IPS-20b (cell line): ENCODE measurements at regions not wholly inside any gene's neighbourhood (a gene's known extent, or its start where the extent isn't known, plus 50 kb on each side); places are given as distances from the start of the nearest gene placed in this dataset.
A peak's percentile ranks its signal among the peaks of the same experiment; 100 is the strongest.
"Not testable (repeated sequence)": the region's sequence is repeated elsewhere in the genome, so short reads cannot be mapped to it uniquely, and the experiment has no call there.

Experiments used
- H3K27ac ChIP-seq: one replicate; pipeline ENCODE4 v1.5.1; 2013; ENCODE audit warnings: low read length
- H3K27me3 ChIP-seq: 2 replicates; pipeline ENCODE4 v1.6.1; 2013; ENCODE audit warnings: mild to moderate bottlenecking, low read length, inconsistent platforms; ENCODE audit not compliant: insufficient read depth
- H3K36me3 ChIP-seq: 2 replicates; pipeline ENCODE4 v1.6.1; 2013; ENCODE audit warnings: low read depth, mild to moderate bottlenecking, inconsistent platforms, low read length, moderate library complexity; ENCODE audit not compliant: insufficient read depth
- H3K4me1 ChIP-seq: 2 replicates; pipeline ENCODE4 v1.6.1; 2013; ENCODE audit warnings: mild to moderate bottlenecking, control low read depth, inconsistent platforms, low read length, moderate library complexity; ENCODE audit not compliant: insufficient read depth
- H3K4me3 ChIP-seq: 2 replicates; pipeline ENCODE4 v1.5.1; 2013; ENCODE audit warnings: mild to moderate bottlenecking, low read length, inconsistent platforms
- H3K9ac ChIP-seq: 2 replicates; pipeline ENCODE4 v1.6.1; 2013; ENCODE audit warnings: low read depth, mild to moderate bottlenecking, inconsistent platforms, low read length, moderate library complexity
- H3K9me3 ChIP-seq: 2 replicates; pipeline ENCODE4 v1.6.1; 2013; ENCODE audit warnings: mild to moderate bottlenecking, low read depth, low read length, inconsistent platforms; ENCODE audit not compliant: insufficient read depth

DNA sequence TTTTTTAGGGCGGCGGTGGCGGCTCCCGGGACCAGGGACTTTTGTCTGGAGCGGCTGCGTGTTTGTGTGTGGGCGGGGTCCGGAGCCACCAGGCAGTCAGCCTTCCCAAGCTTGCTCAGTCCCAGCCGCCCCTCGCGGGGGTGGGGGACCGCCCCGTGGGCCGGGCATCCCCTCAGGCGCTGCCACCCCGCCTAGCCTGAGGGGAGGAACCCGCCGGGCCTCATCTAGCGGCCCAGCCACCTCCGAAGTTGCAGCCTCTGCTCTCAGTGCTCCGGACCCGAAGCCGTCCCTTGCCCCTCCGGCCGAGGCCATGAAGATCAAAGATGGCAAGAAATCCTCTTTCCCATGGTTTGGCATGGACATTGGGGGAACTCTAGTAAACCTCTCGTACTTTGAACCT is 235.2 kb downstream of the OR4C45 start:
- no peak overlapping the region for H3K9ac ChIP-seq
- H3K27me3 ChIP-seq = no peaks in the 10 kb centered on the region
- peaks cover 80% of the 10 kb centered on the region for H3K9me3 ChIP-seq
- no peak overlapping the region for H3K4me3 ChIP-seq
- no peak overlapping the region for H3K27ac ChIP-seq
- H3K36me3 ChIP-seq = no peaks in the 10 kb centered on the region
- H3K4me1 ChIP-seq = no peaks in the 10 kb centered on the region

DNA sequence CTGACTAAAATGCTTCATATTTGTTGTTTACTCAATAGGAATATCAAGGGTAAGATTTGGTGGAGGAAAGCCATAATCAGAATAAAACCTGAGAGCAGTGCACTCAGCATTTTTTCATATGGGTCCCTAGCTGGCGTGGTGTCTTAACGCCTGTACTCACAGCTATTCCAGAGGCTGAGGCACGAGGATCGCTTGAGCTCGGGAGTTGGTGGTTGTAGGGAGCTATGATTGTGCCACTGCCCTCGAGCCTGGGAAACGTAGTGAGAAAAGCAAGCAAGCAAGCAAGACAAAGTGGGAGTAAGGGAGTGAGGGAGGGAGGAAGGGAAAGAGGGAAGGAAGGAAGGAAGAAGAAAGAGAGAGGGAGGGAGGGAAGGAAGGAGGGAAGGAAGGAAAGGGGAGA is 242.5 kb downstream of the OR4C45 start:
- no peaks in the 10 kb centered on the region for H3K4me1 ChIP-seq
- H3K27me3 ChIP-seq = no peaks in the 10 kb centered on the region
- H3K4me3 ChIP-seq = no peak overlapping the region
- peaks cover 91% of the 10 kb centered on the region for H3K9me3 ChIP-seq
- no peak overlapping the region for H3K9ac ChIP-seq
- no peaks in the 10 kb centered on the region for H3K36me3 ChIP-seq
- H3K27ac ChIP-seq = no peak overlapping the region

DNA sequence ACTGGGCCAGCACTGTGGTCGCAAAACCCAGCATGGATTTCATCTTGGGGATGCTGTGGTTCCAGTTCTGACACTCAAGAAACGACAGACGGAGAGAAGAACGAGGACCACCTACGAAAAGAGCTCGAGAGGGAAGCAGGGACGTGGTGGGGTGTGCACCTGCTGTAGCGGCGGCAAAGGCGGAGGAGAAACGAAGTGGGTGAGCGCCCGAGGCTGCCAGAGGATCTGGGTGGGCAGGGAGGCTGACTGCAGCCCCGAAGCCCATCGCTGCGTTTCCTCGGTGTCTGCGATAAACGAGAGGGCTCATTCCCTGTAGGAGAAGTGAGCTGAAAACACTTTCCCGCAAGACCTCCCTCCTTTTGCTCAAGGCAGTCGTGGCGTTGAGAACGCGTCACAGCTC is 246.1 kb downstream of the OR4C45 start:
- Histone ChIP-seq H3K27ac (no peak overlapping the region), H3K27me3 (no peaks in the 10 kb centered on the region), H3K9me3 (peaks cover 91% of the 10 kb centered on the region), H3K4me1 (no peaks in the 10 kb centered on the region), H3K36me3 (no peaks in the 10 kb centered on the region), H3K9ac (no peak overlapping the region), H3K4me3 (no peak overlapping the region)

DNA sequence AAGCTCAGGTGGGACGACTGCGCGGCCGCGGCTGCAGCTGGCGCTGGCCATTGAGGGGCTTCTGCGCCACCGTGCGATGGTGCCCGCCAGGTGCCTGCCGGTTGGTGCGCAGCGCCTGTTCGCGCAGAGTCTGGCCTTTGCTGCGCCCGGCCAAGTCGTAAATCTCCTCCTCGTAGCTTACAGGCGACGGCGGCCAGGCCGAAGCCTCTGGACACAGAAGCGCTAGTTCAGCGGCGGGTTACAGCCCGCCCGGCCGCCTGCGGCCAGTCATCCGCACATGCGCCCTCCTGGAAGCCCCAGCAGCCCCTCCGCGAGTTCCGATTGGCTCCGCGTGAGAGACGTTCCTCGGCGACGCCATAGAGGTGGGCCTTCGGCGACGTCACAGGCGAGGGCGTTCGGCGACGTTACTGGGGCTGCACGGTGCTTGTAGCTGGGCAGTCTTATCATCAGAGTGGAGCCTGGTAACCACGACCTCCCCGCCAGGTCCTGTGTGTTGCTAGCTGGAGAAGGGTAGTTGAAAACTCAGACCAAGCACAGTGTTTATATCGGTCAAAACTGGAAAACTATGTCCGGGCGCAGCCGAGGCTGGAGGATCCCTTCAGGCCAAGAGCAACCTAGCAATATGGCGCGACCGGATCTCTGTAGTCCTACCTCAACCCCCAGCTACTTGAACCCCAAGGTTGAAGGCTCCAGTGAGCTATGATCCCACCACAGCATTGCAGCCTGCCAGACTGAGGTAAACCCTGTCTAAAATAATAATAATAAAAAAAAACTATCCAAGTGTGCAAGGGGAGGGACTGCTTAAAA is 265.7 kb downstream of the OR4C45 start:
- Histone ChIP-seq H3K27ac (no peak overlapping the region), H3K9ac (no peak overlapping the region), H3K36me3 (no peaks in the 10 kb centered on the region), H3K9me3 (peaks cover 80% of the 10 kb centered on the region), H3K4me3 (no peak overlapping the region), H3K27me3 (no peaks in the 10 kb centered on the region), H3K4me1 (no peaks in the 10 kb centered on the region)

DNA sequence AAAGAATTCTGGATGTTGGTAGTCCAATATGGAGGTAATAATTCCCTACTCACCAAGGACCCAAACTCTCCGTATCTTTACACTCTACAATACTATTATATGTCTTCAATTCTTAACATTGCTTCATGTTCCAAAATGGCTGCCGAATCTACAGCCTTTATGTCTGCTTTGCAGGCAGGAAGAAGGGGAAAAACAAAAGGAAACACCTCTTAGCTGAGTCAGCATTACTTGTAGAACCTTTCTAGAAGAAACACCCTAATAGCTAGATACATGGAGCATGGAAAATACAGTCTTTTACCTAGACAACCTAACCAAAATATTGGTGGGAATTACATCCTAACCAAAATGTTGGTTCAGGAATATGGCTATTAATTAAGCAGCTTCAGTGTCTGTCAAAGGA is 298.0 kb downstream of the OR4C45 start:
- peaks cover 77% of the 10 kb centered on the region for H3K9me3 ChIP-seq
- not testable (repeated sequence) for H3K27ac ChIP-seq, H3K9ac ChIP-seq, H3K36me3 ChIP-seq, H3K4me3 ChIP-seq, H3K4me1 ChIP-seq, H3K27me3 ChIP-seq

DNA sequence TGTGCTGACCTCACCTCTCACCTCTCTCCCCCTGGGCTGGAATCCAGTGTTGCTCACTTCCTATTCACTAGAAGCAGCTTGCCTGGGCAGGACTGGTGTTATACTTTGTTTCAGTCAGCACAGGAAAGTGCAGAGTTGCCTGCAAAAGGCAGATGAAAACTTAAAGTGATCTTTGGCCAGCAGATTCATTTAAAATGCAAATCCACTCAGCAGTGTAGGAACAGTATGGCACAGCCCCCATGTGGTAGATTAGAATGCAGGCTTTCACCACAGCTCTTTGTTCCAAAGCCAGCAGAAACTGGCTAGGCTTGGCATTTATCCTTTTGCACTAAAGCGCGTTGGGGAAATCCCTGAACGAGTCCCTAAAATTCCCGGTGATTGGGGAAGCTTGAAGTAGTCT is 301.2 kb downstream of the OR4C45 start:
- Histone ChIP-seq H3K27me3 (no peaks in the 10 kb centered on the region), H3K27ac (no peak overlapping the region), H3K4me3 (no peak overlapping the region), H3K9me3 (peaks cover 73% of the 10 kb centered on the region), H3K36me3 (no peaks in the 10 kb centered on the region), H3K9ac (no peak overlapping the region), H3K4me1 (no peaks in the 10 kb centered on the region)

DNA sequence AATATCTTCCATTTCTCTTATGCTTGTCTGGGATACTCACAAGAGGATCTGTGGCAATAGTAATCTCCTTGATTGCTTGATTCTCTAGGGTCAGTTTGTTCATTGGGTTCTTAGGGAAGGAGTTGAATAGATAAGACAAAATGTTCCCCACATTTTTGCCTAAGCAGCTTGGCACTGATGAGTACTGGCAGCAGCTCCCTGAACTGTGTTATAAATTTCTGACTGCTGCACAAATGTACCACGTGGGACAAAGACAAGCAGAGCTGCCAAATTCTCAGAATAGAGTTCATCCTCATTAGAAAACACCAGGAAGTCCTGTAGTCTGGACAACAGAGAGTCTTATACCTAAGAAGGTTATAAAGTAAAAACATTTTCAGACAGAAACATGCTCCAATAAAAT is 304.8 kb downstream of the OR4C45 start:
- H3K27ac ChIP-seq, H3K4me3 ChIP-seq, H3K36me3 ChIP-seq, H3K9ac ChIP-seq, H3K4me1 ChIP-seq, H3K27me3 ChIP-seq: not testable (repeated sequence)
- H3K9me3 ChIP-seq = peaks cover 68% of the 10 kb centered on the region

DNA sequence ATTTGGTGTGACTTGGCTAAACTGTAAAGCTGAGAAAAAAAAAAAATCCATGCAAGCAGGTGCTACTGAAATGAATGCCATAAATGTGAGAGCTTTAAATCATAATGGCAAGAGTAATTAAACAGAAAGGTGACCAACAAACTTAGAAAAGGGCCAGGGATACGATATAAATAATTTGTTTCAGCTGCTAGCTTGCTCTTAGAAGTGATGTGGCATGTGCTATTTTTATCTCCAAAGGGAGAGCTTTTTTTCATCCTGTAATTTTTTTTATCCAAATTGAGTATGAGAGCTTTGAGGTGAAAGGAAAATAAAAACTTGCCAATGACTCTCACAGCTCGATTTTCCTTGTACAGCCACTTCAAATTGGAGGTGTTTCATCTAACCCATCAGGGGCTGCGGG is 315.3 kb downstream of the OR4C45 start:
- not testable (repeated sequence) for H3K4me3 ChIP-seq, H3K27me3 ChIP-seq, H3K9me3 ChIP-seq, H3K27ac ChIP-seq, H3K4me1 ChIP-seq, H3K9ac ChIP-seq, H3K36me3 ChIP-seq

DNA sequence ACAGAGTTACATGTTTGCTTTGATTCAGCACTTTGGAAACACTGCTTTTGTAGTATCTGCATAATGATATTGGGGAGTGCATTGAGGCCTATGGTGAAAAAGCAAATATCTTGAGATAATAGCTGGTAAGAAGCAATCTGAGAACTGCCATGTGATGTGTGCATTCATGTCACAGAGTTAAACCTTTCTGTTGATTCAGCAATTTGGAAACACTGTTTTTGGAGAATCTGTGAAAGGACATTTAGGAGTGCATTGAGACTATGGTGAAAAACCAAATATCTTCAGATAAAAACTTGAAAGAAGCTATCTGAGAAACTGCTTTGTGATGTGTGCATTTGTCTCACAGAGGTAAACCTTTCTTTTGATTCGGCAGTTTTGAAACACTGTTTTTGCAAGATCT is 346.8 kb downstream of the OR4C45 start:
- Histone ChIP-seq H3K9ac (no peak overlapping the region), H3K27me3 (no peaks in the 10 kb centered on the region), H3K4me1 (no peaks in the 10 kb centered on the region), H3K27ac (no peak overlapping the region), H3K9me3 (peaks cover 100% of the 10 kb centered on the region), H3K4me3 (peak overlapping the region; percentile 37; the same call in 1 of the 2 replicates), H3K36me3 (no peaks in the 10 kb centered on the region)

DNA sequence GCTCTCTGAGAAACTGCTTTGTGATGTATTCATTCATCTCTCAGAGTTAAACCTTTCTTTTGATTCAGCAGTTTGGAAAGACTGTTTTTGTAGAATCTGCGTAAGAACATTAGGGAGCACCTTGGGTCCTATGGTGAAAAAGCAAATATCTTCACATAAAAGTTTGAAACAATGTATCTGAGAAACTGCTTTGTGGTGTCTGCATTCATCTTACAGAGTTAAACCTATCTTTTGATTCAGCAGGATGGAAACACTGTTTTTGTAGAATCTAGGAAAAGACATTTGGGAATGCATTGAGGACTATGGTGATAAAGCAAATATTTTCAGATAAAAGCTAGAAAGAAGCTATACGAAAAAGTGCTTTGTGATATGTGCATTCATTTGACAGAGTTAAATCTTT is 361.3 kb downstream of the OR4C45 start:
- H3K36me3 ChIP-seq = no peaks in the 10 kb centered on the region
- H3K9me3 ChIP-seq = peaks cover 99% of the 10 kb centered on the region
- H3K9ac ChIP-seq = no peak overlapping the region
- no peak overlapping the region for H3K4me3 ChIP-seq
- H3K27ac ChIP-seq = no peak overlapping the region
- no peaks in the 10 kb centered on the region for H3K4me1 ChIP-seq
- H3K27me3 ChIP-seq = no peaks in the 10 kb centered on the region

DNA sequence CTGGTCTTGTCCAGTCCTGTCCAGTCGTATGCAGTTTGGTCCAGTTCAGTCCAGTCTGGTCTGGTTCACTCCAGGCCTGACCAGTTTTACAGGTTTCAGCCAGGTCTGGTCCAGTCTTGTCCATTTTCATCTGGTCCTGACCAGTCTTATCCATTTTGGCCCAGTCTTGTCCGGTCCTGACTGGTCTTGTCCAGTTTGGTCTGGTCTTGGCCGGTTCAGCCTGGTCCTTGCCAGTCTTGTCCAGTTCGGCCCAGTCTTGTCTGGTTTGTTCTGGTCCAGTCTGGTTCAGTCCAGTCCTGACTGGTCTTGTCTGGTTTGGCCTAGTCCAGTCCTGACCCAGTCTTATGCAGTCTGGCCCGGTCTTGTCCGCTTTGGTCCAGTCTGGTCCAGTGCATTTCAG is 380.2 kb downstream of the OR4C45 start:
- Histone ChIP-seq H3K4me1 (no peaks in the 10 kb centered on the region), H3K27ac (no peak overlapping the region), H3K9me3 (peaks cover 92% of the 10 kb centered on the region)

DNA sequence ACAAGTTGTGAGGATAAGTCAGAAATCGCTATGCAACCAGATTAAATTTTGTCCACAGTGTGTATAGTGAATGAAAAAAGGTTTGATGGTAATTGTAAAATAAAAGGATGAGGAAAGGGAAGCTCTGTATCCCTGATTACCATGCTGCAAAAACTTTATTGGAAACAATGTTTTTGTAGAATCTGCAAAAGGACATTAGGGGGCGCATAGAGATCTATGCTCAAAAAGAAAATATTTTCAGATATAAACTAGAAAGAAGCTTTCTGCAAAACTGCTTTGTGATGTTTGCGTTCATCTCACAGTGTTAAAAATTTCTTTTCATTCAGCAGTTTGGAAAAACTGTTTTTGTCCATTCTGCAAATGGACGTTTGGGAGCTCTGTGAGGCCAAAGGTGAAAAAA is 390.5 kb downstream of the OR4C45 start:
- H3K9me3 ChIP-seq = no peaks in the 10 kb centered on the region; the same call in none of the 2 replicates
- H3K4me3 ChIP-seq = no peak overlapping the region
- H3K36me3 ChIP-seq = no peaks in the 10 kb centered on the region
- no peaks in the 10 kb centered on the region for H3K4me1 ChIP-seq
- no peak overlapping the region for H3K9ac ChIP-seq
- H3K27ac ChIP-seq = no peak overlapping the region
- H3K27me3 ChIP-seq = no peaks in the 10 kb centered on the region

More for the DNA sequence above, 380.2 kb downstream of the OR4C45 start:
- no peaks in the 10 kb centered on the region for H3K27me3 ChIP-seq
- H3K4me3 ChIP-seq = peak overlapping the region; percentile 5; the same call in 1 of the 2 replicates
- no peaks in the 10 kb centered on the region for H3K36me3 ChIP-seq
- H3K9ac ChIP-seq = no peak overlapping the region
